ENCODE measurements at regions not wholly inside any gene's neighbourhood (a gene's known extent, or its start where the extent isn't known, plus 50 kb on each side); places are given as distances from the start of the nearest gene placed in this dataset.
A peak's percentile ranks its signal among the peaks of the same experiment; 100 is the strongest.

DNA sequence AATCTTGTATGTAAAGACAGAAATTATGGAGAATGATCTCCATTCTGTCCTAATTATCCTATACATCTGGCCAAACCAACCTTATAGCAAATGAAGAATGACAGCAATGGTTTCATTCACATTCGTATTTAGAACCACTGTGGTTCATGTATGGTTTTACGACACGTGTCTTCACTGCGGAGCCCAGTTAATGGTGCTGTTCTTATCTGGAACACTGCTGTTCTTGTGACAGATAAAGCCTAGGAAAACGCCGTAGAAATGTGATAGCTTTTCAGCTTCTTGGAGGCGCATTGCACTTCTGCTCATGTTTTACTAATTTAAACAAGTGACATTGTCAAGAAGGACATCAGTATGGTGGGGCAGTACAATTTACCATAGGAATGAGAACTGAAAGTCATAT is 2266.4 kb upstream of the TENM3 start:
- DNase-seq, result no peak

DNA sequence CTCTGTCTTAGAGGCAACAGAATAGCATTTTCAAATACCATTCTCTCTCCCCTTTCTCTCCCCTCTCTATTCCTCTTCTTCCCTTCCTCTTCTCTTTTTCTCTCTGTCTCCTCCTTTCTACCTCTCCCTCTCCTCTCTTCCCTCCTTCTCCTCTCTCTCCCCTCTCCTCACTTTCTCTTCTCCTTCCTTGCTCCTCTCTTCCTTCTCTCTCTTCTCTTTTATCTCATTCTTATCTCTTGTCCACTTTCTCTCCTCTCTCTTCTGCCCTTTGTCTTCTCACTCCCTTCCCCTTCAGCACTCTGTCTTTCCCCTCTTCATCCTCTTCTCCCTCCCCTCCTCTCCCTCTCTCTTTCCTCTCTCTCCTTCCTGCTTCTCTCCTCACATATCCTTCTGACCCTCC is 2265.8 kb upstream of the TENM3 start:
- no peak for DNase-seq

DNA sequence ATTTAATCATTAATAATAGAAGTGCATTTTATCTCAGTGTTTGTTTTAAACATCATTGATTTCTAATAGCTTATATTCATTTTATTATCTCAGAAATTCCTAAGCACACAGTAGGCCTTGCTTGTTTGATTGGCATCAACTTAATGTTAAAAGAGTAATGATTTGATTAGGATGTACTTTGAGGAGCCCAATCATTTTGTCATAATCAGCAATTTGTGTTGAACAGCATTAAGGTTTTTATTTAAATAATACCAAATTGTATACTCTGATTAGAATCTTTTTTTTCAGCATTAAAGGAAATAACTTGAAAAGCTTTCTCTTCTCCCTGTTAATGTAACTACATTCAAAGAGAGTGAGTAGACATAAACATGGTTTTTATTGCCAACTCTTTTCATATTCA is 2262.0 kb upstream of the TENM3 start:
- no peak for DNase-seq

DNA sequence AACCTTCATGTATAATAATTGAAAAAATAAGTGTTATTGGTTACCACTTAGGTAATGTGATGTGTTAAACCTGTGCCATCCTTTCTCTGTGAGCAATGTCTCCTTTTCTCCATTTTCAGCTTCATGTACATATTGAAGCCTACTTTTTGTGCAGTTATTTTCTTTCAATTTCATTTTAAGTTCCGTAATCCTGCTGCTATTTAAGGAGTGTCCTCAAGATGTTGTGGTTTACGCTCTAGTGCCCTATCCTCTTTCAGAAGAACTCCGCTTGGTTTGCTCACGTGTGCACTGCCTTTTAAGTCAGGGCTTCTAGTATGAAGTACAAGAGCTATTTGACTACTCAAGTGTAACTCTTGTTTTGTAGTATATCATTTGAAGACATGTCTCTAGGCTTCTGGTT is 2253.2 kb upstream of the TENM3 start:
- DNase-seq, result no peak

DNA sequence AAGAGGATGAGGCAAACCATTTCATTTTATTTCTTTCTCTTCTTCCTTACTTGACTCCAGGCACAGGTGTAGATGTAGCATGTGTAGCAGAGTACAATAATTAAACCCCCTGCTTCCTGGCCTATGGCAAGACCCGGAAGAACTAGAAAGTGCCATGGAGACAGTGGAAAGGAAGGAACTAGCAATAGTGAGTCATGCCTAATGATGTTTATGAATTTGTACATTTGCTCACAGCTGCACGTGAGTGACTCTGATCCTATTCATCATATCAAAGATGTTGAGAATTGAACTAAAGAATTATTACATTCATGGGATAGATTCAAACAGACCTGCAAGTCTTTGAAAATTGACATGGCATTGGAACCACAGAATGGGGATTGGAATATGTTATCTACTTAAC is 2233.9 kb upstream of the TENM3 start:
- DNase-seq, result no peak

DNA sequence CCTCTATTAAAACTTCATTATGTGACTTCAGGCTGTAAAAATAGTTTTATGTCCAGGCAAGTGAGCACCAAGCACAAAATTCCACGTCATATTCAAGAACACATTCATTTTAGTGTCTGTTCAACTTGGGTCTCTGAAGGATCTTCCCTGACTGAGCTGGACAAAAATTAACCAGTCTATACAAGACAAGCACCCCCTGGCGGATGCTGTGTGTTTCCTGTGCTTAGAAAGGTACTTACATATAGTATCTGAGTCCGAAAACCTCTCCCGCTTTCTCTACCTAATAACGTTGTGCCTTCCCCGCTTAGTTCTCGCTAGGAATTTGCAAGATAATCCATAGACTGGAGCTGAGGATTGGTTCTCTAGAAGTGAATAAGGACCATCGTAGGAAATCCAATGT is 2214.5 kb upstream of the TENM3 start:
- DNase-seq, result no peak

DNA sequence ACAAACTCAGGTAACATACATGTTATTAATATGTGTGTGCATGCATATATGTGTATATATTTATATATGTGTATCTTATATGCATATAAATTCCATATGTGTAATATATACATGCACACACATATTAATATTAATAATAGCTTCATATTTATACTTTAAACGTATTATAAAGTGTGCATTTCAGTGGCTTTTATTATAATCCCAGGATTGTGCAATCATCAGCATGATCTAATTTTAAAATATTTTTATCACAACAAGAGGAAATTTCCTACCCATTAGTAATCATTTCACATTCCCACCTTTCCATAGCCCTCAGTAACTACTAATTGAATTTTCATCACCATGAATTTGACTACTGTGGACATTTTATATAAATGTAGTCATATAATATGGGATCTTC is 2211.9 kb upstream of the TENM3 start:
- no peak for DNase-seq

DNA sequence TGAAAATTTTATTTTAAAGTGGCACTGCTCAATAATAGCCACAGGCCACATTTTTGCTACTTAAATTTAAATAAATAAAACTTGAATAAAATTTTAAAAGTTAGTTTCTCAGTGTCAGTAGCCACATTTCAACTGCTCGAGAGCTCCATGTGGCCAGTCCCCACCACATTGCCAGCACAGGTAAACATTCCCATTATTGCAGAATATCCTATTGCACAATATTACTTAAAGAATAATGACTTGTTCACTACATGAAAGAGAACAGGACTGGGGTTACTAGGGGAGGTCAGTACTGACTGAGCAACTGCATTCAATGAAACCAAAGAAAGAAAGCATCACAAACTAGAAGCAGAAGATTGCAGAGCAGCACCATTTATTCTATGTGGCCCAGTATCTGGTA is 2201.6 kb upstream of the TENM3 start:
- DNase-seq, result no peak

DNA sequence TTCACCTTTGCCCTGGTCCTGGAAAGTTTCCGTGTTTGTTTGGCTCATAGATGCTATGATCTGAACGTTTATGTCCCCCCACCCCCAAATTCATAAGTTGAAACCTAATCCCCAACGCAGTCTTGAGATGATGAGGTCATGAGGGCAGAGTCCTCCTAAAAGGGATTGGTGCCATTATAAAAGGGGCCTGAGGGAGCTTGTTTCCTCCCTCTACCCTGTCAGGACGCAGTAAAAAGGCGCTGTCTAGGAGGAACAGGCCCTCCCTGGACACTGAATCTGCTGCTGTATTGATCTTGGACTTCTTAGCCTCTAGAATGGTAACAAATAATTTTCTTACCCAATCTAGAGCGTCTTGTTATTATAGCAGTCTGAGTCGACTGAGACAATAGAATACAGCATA is 2190.6 kb upstream of the TENM3 start:
- no peak for DNase-seq

DNA sequence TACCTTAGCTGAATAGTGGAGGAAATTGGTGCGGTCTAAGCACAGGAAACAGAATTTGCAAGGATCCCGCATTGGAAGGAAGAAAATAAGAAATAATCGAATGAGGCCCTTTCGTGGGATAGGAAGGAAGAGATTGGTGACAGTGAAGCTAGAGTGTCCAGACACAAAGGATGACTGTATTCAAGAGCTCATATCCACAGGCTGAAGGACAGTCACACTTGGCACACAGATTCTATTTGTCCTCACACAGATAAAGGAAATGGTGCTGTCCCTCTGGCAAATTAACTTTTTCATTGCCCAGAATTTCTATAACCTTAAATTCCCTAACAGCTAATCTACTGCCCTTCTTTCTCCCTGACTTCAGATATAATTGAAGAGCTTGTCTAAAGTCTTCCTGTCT is 2188.9 kb upstream of the TENM3 start:
- DNase-seq, result no peak

DNA sequence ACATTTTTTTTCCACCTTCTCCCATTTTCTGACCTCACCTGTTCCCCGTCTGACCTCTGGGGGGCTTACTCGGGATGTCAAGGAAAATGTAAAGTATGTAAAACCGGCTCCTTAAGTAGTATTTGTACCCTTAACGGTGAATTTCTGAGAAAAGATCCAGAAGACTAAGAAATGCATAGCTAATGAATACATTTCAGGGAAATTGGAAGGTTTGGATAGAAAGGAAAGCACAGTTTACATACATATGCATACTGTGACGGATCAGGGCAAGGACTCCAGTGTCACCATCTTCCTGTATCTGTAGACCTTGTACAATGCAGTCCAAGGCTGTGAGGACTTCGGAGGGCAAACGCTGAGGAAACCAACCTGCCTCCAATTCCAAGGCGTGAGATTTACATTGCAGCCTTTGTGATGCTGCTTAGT is 2185.9 kb upstream of the TENM3 start:
- DNase-seq, result peak; percentile 49

DNA sequence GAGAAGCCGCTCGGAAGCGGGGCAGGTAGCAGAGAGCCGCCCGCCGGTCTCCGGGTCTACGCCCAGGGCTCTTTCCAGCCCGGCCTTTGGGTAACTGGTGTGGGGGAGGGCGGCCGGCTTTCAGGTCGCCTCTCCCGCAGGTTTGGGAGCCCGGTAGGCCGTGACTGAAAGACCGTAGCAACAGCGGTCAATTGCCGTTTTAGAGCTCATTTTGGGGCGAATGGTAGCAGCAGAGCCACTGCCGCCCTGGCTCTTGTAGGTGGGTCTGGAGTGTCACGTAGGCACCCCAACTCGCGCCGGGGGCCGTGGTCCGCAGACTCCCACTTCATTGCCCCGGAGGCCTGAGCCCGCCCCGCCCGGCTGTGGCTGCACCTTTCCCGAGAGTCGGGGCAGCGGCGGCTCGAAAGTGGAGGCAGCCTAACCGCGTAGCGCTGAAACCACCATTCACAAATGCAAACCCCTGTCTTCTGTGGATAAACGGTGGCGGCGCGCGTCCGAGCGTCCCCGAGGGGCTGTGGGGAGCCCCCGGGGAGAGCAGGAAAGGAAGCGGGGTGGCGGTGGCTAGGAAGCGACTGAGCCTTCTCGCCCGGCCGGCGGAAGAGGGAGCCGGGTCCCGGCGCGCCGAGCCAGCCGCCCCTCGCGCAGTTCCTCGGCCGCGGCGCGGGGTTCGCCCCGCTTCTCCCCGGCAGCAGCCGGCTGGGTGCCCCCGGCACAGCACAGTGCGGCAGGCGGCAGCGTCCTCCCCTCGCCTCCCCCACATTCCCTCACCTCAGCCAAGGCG is 2185.1 kb upstream of the TENM3 start:
- peak; percentile 49 for DNase-seq

DNA sequence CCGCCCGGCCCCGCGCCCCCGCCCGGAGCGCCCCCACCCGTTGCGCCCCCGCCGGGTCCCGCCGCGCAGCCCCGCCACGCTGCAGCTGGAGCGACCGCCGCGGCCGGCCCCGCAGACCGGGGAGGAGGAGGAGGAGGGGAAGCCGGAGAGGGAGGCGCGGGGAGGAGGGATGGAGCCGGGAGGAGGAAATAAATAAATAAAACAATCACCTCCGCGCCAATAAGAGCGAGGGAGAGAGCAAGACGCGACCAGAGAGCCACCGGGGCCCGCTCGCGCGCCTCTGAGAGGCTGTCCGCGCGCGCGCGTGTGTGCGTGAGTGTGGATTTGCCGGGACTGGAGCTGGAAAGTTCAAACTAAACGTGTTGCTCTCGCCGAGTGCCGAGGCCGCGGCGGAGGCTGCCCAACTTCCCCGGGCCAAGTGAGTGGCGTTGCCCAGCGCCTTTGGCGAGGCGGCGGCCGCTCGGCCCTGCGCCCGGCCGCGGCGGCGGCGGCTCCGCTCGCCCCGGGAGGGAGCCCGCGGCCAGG is 2184.4 kb upstream of the TENM3 start:
- peak; percentile 44 for DNase-seq

DNA sequence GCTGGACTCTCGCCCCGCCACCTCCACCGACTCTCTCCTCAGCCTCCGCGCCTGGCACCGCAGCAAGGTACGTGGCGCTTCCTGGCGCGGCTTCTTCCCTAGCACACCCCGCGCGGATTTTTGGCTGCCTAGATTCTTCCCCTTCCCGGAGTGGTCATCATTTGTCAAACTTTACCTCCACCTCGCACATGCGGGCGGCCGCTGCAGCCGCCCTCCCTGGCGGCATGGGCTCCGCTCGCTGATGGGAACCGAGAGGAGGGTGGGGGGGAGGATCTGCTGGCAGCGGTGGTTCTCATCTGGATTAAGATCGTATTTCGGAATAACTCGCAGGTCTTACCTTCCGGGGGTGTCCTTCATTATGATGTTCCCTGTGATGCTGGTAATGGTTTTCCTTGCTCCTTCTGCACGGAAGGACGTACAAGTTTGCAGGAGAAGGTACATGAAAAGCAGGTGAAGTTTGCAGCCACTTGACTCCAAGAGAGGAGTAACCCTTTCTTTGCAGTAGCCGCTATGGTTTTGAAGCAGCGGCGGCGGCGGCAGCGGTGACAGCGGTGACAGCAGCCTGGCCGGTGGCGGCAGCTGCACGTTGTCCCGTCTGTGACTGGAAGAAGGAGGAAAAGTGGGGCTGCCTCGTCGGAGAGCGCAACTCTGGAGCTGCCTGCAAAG is 2183.9 kb upstream of the TENM3 start:
- DNase-seq, result peak; percentile 73

DNA sequence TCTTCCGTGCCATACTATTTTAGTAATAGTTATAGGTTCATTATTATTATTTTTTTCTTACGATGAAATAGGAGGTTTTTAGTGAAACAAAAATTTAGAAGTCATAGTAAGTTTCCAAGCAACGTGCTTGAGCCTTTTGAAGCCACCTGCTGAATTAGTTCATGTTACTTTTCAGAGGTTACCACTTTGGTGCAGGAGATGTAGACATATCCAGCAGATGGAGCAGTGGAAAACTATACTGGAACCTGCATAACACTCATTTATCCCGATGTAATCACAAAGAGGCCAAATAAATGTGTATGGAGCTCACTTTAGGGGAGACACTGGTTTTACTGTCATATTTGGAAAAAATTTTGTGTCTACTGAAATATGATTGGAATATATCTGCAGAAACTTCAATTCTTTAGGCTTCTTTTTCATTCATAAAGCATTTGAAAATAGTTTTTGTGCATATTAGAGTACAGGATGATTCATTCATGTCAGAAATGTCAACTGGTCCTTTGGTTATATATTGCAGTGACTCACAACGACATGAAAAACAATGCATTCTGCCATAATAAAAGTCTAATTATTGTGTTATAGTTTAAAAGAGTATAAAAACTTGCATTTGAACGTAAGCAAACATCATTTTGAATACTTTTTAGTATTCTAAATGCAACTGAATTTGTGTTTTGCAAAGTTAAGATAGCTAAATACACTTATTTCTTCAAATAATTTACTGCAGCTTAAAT is 2182.9 kb upstream of the TENM3 start:
- DNase-seq, result peak; percentile 45

DNA sequence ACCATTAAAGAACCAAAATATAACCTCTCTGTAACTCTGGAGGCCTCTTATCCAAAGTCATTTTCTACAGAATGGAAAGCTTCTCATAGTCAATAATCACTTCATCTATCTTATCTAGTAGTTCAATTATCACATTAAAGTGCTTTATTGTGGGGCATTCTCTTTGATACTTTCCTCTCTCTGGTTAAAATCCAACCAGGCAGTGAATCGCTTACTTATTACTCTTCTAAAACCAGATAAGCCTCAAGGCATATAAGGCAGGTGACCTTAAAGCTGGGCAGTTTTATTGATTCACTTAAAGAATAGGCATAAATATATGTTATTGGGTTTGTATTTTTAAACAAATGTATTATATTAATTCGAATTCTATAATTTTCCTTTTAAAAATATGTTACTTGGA is 2162.1 kb upstream of the TENM3 start:
- no peak for DNase-seq

DNA sequence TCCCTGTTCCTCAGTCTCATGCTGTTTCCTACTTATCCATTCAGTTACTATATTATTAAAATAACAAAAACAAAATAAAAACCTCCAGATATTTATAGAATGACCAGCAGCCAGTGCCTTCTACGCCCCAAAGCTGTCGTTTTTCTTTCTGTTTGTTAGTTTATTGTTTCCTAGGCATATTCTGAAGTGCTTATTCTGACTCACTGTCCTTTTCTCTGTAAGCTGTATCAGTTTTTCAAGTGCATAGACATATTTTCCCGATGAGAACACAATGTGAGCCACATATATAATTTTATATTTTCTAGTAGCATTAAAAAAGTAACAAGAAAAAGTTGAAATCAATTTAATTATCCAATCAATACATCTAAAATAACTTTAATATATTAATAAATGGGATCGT is 2158.6 kb upstream of the TENM3 start:
- DNase-seq, result peak; percentile 1

DNA sequence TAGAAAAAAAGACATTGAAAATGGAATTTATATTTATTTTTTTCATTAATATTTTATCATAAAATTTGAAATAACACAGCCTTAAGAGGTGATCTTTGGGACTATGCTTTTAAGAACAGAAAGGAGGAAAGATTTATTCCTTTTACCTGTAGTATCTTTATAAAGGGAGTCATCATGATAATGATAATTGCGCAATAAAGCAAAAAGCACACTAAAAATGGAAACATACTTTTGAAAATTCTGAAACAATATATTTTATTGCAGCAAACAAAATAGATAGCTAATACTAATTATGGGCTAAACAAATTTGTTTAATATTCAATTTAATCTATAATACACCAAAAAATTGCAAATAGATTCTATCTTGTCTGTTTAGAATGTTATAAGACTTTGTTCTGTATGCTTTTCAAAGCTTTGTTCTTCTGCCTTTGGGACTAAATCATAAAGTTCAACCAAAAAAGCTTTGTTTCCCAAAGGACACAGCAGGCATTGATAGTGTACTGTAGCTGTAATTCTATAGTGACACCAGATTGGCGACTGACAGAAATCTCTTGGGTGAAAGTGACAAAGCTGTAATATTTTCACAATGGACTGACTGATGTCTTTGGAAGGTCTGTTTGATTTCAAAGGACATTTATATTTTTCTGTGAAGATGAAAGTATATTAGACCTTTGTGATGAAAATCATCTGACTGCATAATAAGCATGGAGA is 2156.6 kb upstream of the TENM3 start:
- no peak for DNase-seq

DNA sequence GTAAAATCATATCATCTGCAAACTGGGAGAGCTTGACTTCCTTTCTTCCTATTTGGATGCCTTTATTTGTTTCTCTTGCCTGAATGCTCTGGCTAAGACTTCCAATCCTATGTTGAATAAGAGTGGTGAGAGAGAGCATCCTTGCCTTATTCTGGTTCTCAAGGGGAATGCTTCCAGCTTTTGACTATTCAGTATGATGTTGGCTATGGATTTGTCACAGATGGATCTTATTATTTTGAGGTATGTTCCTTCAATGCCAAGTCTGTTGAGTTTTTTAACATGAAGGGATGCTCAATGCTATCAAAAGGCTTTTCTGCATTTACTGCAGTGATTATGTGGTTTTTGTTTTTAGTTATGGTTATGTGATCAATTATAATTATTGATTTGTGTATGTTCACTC is 2144.6 kb upstream of the TENM3 start:
- no peak for DNase-seq

DNA sequence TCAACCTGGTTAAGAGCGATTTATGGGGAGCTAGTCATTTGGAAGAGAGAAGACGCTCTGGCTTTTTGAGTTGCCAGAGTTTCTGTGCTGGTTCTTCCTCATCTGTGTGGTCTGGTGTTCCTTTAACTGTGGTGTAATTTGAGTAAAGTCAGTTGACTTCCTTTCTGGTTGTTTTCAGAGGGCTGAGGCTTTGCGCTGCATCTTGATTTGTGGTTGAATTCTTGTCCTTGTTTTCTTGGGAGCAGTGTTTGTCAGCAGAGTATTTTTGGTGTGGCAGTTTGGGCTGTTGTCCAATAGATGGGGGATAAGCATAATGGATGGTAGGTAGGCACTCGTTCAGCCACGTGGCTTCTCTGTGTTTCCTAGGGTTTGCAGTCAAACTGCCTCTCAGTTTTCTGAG is 2143.2 kb upstream of the TENM3 start:
- no peak for DNase-seq

DNA sequence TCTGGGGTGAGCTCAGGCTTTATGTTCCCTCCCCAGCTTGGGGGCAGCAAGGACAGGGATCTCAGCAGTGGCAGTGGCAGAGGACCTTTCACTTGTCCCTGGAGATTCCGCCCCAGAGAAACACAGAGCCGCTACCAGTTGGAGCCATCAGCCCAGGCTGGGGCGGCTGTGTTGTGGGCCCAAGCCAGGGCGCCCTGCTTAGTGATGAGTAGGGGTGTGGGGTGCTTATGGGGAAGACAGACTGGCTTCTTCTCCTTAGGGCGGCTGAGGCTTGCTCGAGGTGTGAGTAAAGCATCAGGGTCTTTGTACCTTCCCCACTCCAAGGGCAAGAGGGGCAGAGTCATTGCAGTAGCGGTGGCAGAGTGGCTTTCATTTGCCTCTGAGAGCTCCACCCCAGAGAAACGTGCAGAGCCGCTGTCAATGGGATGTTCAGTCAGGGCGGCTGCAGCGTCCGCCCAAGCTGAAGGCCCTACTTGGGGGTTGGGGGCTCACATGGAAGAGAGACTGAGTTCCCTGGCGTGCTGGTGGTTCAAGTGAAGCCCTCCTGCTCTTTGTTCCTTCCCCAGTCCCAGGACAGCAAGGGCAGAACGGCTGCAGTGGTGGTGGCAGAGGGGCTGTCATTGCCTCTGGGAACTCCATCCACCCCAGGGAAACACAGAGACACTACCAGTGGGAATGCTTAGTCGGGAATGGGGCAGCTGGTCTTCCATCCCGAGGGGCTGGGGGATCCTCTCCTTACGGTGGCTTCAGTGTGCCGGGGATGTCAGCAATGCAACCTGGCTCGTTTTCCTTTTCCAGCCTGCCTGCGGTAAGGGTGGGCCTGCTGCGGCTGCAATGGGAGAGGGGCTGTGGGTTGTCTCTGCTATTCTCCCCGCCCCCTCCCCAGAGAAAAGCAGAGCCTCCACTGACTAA is 2142.5 kb upstream of the TENM3 start:
- no peak for DNase-seq
